Chondrocyte (in vitro differentiated cells): ENCODE measurements at regions not wholly inside any gene's neighbourhood (a gene's known extent, or its start where the extent isn't known, plus 50 kb on each side); places are given as distances from the start of the nearest gene placed in this dataset.

Experiments
- DNase-seq: peaks from one replicate; pipeline ENCODE4 v3.0.0; 2021; ENCODE audit warnings: mixed read lengths, low spot score
- H3K27ac Mint-ChIP-seq: one replicate; pipeline ENCODE4 v1.8.0; 2021; ENCODE audit warnings: mild to moderate bottlenecking, moderate library complexity, mixed read lengths; ENCODE audit not compliant: unreplicated experiment
- H3K27me3 Mint-ChIP-seq: 2 replicates; pipeline ENCODE4 v1.8.0; 2021; ENCODE audit warnings: low read depth, mixed read lengths
- H3K36me3 Mint-ChIP-seq: 2 replicates; pipeline ENCODE4 v1.8.0; 2021; ENCODE audit warnings: low read depth, mixed read lengths
- H3K4me1 Mint-ChIP-seq: 2 replicates; pipeline ENCODE4 v1.8.0; 2021; ENCODE audit warnings: low read depth, mild to moderate bottlenecking, mixed read lengths
- H3K4me3 Mint-ChIP-seq: one replicate; pipeline ENCODE4 v1.8.0; 2021; ENCODE audit warnings: mild to moderate bottlenecking, moderate library complexity, mixed read lengths; ENCODE audit not compliant: unreplicated experiment
- H3K9me3 Mint-ChIP-seq: 2 replicates; pipeline ENCODE4 v1.8.0; 2021; ENCODE audit warnings: low read depth, mixed read lengths
- CTCF ChIP-seq: fragments of 200-600 bp; sonication (generic); IDR thresholded peaks from 2 replicates; pipeline ENCODE4 v1.5.0; 2021; ENCODE audit warnings: antibody characterized with exemption, mild to moderate bottlenecking, moderate library complexity

GRCh38 chr3:25907081-25907480 lies 117.2 kb downstream of the OXSM start:
- Mint-ChIP-seq H3K27me3 (peaks cover 43% of the 10 kb centered on the region), H3K36me3 (no peaks in the 10 kb centered on the region), H3K9me3 (no peaks in the 10 kb centered on the region), H3K4me3 (no peak overlapping the region), H3K4me1 (no peaks in the 10 kb centered on the region), H3K27ac (no peak overlapping the region)
- no peak for TF ChIP-seq CTCF
- DNase-seq: no peak

DNA sequence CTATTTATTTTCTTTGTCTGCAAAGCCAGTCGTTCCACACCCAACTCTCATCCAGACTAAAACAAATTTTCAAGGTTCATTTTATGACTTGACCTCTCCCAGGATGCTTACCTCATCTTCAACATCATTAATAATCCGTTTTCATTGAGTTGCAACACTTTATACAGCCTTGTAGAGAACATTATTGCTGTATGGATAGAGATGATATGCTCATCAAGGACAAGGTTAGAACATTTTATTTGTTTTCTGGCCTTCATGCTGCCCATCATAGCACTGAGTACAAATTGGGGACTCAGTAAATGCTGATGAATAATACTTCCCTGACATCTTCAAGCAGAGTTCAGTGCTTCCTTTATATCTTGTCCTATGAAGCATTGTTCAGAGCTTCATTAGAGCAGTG lies 120.2 kb downstream of the OXSM start:
- no peak for DNase-seq
- Mint-ChIP-seq H3K4me3 (no peak overlapping the region), H3K9me3 (no peaks in the 10 kb centered on the region), H3K27me3 (peaks cover 29% of the 10 kb centered on the region), H3K27ac (no peak overlapping the region), H3K4me1 (no peaks in the 10 kb centered on the region), H3K36me3 (no peaks in the 10 kb centered on the region)
- no peak for TF ChIP-seq CTCF

- no peak overlapping the region for H3K27ac Mint-ChIP-seq
These were observed 121.1 kb downstream of the OXSM start for GRCh38 chr3:25910997-25911396.

DNA sequence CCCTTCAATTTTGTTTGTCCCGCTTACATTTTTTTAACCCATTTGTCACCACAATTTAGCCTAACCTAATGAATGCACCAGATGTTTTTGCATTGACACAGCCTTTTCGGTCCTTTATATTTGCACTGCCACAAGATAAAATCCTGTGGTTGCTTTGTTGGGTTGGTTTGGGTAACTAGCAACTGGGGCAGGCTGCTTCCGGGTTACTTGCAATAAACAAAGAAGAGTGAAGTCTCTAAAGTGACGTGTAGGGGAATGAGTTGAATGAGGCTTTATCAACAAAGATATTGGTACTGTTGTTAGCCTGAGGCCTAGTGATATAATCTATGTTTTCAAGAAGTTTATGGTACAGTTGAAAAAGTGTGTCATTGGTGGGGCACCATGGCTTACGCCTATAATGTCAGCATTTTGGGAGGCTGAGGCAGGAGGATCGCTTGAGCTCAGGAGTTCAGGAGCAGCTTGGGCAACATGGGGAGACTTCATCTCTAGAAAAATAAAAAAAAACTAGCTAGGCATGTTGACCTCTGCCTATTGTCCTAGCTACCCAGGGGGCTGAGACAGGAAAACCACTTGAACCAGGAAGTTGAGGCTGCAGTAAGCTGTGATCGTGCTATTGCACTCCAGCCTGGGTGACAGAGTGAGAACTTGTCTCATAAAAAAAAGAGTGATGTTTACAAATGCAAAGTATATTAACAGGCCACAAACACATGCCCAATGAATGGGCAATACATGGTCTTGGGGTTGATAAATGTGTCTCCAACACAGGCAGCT lies 121.8 kb downstream of the OXSM start:
- Mint-ChIP-seq H3K27ac (no peak overlapping the region), H3K36me3 (no peaks in the 10 kb centered on the region), H3K4me3 (no peak overlapping the region), H3K27me3 (peaks cover 23% of the 10 kb centered on the region), H3K4me1 (no peaks in the 10 kb centered on the region), H3K9me3 (no peaks in the 10 kb centered on the region)
- DNase-seq: no peak
- TF ChIP-seq CTCF: no peak

More at GRCh38 chr3:25910997-25911396, 121.1 kb downstream of the OXSM start:
- no peak for DNase-seq
- no peaks in the 10 kb centered on the region for H3K9me3 Mint-ChIP-seq
- no peaks in the 10 kb centered on the region for H3K4me1 Mint-ChIP-seq
- TF ChIP-seq CTCF: peak; percentile 66
- no peak overlapping the region for H3K4me3 Mint-ChIP-seq
- peaks cover 22% of the 10 kb centered on the region for H3K27me3 Mint-ChIP-seq
- H3K36me3 Mint-ChIP-seq: no peaks in the 10 kb centered on the region

- Mint-ChIP-seq H3K9me3 (peaks cover 2% of the 10 kb centered on the region), H3K27me3 (peaks cover 23% of the 10 kb centered on the region), H3K36me3 (no peaks in the 10 kb centered on the region), H3K4me3 (no peak overlapping the region), H3K27ac (no peak overlapping the region), H3K4me1 (no peaks in the 10 kb centered on the region)
- no peak for DNase-seq
- TF ChIP-seq CTCF: no peak
These were observed 123.3 kb downstream of the OXSM start for GRCh38 chr3:25913179-25913578.
